GM21447 (cell line): ENCODE measurements at regions not wholly inside any gene's neighbourhood (a gene's known extent, or its start where the extent isn't known, plus 50 kb on each side); places are given as distances from the start of the nearest gene placed in this dataset.
A peak's percentile ranks its signal among the peaks of the same experiment; 100 is the strongest.
"Not testable (repeated sequence)": the region's sequence is repeated elsewhere in the genome, so short reads cannot be mapped to it uniquely, and the experiment has no call there.

Experiments used
- ATAC-seq: cut with Tn5 transposase; IDR thresholded peaks from one replicate; pipeline ENCODE4 v1.9.1; 2021; ENCODE audit not compliant: unreplicated experiment

DNA sequence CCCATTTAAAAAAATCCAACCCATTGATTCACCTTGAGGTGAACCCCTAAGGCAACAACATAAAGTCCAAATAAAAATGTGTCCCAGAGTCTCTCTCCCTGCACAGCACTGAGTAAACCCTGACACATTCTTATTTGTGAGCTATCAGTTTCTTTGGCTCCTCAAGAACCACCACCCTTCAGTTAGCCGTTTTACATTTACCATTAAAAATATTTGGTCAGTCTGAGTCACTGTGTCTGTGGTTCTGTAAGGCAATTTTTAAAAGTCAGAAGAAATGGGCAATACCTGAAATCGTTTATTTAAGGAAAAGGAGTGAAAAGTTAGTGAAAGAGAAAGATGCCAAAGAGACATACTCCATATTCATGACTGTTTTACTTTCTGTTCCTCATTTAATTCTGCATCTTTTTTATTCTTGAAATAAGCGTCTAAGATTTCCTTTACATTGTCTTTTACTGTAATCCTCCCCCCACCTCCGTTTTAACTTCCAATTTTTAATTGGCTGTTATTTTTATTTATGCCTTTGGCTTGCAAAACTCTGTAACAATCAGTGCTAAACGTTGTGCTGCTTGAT lies 91.7 kb upstream of the IVNS1ABP start:
- peak; percentile 29 for ATAC-seq

DNA sequence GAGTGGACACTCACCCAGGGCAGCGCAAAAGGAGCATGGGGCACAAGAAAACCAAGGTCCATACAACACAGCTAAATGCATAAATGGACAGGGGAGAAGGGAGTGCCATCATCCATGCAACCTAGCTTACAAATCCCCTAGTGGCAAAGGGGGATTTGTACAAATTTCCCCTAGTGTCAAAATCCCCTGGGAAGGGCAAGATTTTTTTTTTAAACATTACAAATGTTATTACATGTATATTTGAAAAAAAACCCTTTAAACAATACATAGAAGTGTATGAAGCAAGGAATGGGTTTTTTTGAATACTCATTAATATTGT lies 89.6 kb upstream of the IVNS1ABP start:
- no peak for ATAC-seq

GRCh38 chr1:185406006-185406690 lies 89.1 kb upstream of the IVNS1ABP start:
- ATAC-seq = no peak

DNA sequence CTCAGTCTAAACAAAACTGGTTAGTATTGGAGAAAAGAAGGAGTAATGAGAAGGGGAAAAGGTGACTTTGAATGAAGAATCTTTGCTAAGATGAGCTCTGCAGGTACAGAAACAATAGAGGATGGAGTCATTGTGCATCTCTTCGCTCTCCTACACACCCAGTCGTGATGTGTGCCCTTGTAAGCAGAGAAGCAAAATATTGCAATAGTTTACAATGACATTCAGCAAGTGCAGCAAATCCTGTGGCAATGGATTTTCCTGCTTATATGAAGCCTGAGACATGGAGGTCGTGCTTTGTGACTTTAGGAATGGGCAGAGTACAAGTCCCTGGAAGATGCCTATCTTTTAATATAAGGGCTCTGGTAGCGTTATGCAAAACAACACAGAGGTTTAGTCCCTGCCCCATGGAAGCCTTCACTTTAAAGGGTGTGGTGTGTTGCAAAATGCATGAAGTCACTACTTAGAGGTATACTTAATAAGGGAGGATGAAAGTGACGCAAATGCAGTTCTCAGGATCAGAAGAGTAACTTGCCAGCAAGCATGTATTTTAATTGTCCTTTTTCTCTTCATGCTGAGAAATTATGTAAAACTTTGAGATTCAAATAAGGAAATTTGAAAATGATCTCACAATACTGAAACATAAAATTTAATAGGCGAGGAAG lies 88.0 kb upstream of the IVNS1ABP start:
- ATAC-seq = no peak

DNA sequence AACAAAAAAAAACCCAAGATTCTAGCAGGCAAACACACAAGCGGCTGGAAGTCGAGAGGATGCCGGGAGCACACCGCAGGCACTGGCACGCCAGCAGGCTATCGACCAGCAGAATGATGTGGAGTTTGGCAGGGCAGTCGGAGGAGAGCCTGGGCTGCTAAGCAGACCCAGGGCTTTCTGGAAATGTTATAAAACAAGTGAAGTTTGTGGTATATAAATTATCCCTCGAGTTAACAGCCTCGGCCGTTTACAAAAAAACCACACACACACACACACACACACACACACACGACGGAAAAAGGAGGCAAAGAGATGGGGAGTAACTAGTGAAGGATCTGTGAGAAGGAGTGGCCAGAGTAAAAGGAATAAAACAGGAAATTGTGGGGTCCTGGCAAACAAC lies 87.2 kb upstream of the IVNS1ABP start:
- no peak for ATAC-seq

GRCh38 chr1:185402930-185403329 lies 85.9 kb upstream of the IVNS1ABP start:
- no peak for ATAC-seq

DNA sequence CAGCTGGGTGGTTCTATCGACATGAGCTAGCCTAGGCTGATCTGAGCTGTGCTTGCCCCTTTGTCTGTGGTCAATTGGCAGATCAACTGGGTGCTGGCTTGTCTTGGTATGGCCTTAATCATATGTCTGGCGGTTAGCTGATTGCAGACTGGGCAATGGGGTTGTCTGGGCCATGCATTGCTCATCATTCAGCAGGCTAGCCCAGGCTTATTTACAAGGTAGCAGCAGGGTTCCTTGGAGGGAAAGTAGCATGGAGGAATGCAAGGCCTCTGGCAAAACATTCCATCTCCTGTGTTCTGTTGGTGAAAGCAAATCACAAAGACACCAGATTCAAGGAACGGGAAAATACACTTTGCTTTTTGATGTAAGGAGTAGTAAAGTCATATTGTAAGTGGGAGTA lies 84.0 kb upstream of the IVNS1ABP start:
- ATAC-seq = no peak

DNA sequence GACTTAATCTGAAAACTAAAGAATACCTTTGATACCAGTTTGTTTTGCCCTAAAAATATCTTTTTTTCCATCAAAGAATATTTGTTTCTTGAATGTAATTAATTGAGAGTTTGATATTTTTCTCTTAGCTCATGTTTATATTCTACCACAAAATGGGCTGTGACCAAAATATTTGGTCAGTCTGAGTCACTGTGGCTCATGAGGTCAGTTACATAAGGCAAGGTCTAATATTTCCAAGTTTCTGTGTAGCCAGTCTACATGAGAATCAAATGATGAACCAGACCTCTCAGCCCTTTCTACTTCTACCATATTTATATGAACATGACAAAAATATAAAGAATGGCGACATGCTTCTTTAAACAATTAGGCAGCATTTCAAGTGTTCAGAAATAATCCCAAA lies 83.0 kb upstream of the IVNS1ABP start:
- ATAC-seq = no peak

DNA sequence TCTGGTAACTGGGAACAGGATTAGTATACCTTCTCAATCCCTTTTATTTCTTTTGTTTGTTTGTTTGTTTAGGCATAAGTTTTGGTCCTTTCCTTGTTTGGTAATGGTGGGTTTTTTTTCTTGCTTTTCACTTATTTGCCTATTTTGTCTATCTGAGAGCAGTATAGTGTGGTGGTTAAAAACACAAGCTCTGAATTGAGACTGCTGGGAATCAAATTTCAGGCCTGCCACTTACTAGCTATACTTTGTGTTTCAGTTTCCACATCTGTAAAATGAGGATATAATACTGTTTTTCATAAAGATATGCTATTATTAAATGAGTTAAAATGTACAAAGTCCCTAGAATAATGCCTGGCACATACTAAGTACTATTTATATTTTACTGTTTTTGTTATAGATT lies 81.6 kb upstream of the IVNS1ABP start:
- ATAC-seq = peak; percentile 78

DNA sequence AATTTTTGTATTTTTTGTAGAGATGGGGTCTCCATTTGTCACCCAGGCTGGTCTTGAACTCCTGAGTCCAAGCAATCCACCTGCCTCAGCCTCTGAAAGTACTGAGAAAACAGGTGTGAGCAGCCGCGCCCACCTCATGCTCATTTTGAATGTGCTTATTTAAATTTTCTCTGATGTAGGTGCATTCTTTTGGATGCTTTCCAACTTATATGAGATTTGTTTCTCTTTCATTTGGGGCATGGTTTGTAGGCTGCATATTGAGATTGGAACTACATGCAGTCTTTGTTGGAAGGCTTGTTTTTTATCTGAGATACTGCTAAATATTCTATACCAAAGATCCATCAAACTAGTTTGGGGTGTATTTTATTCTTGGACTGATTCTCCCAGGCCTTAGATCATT lies 81.0 kb upstream of the IVNS1ABP start:
- ATAC-seq = no peak

- no peak for ATAC-seq
Measured at GRCh38 chr1:185397183-185397582, 80.1 kb upstream of the IVNS1ABP start.

DNA sequence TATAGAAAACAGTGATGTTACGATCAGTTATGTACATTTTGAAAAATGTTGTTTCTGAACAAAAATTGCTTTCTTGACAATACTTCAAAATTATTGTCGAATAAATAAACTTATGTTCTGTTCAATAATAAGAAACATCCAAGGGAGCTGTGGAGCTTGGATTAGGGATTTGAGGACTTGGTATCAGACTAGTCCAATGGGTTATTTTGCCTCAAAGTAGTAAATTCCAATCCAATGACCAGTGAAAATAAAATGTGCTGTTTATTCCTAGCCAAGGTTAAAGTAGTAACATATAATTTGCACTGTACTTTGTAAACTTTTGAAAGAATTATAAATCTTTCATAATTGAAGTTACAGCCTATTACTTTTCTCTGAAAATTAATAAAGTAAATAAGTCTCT lies 79.1 kb upstream of the IVNS1ABP start:
- no peak for ATAC-seq

- ATAC-seq = no peak
Measured at GRCh38 chr1:185393815-185394214, 76.8 kb upstream of the IVNS1ABP start.

- ATAC-seq = no peak
Measured at GRCh38 chr1:185393205-185393604, 76.2 kb upstream of the IVNS1ABP start.

DNA sequence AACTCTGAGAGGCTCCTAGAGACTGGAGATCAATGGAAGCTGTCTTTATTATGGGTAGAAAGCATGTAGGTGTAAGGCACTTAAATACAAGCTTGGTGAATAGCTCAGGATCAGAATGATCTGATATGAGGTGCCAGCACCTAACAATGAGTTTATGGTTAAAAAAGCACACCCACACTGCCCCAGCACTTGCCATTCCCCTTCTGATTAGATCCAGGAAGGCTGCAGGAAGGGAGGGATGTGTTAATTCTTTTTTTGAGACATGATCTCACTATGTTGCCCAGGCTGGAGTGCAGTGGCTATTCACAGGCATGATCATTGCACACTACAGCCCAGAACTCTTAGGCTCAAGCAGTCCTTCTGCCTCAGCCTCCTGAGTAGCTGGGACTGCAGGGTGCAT lies 71.8 kb upstream of the IVNS1ABP start:
- ATAC-seq = no peak

DNA sequence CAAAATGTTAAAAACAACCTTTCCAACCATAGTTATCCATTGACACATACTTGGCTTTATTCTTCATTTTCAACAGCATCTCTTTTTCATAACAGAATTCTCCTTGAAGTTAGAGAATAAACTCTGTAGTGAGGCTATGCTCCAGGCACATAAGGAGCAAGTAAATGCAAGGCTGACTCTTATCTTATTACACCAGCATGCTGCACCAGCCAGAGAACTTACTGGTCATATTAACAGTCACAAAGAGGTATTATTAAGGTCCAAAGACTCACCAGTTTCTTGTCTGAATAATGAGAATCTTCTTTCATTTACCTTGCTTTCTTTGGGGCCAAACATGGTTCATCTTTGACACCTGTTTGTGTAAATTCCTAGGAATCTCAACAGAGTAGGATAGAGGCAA lies 71.3 kb upstream of the IVNS1ABP start:
- ATAC-seq = no peak

DNA sequence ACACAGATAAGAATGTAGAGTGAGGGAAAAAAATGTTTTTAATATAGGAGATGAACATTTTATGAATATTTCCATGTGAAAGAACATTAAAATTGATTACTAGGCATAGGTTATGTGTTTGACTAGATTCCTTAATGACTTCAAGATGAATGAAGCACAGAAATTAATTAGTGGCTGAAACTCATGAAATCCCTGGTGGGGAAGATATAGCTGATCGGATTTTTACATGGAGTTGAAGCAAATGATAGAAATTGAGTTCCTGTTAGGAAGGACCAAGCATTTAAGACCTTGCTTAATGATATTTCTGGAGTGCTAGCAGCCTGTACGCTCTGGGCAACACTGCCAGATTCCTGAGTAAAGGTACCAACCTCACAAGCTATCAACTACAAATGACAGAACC lies 68.9 kb upstream of the IVNS1ABP start:
- no peak for ATAC-seq

DNA sequence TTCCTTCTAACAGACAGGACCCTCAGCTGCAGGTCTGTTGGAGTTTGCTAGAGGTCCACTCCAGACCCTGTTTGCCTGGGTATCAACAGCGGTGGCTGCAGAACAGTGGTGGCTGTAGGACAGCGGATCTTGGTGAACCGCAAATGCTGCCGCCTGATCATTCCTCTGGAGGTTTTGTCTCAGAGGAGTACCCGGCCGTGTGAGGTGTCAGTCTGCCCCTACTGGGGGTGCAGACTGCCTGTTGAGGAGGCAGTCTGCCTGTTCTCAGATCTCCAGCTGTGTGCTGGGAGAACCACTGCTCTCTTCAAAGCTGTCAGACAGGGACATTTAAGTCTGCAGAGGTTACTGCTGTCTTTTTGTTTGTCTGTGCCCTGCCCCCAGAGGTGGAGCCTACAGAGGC lies 66.8 kb upstream of the IVNS1ABP start:
- not testable (repeated sequence) for ATAC-seq

DNA sequence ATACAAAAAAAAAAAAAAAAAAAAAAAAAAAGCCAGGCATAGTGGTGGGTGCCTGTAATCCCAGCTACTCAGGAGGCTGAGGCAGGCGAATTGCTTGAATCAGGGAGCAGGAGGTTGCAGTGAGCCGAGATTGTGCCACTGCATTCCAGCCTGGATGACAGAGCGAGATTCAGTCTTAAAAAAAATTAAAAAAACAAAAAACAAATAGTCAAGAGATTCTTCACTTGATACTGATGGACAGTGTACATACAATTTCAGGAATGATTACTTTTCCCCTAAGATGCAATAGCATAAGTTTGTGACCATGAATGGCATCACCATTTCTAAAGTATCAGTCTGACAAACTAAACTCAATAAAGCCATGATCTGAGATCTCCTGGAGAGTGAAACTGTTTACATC lies 60.8 kb upstream of the IVNS1ABP start:
- no peak for ATAC-seq

GRCh38 chr1:185376840-185377635 lies 60.0 kb upstream of the IVNS1ABP start:
- ATAC-seq = no peak

DNA sequence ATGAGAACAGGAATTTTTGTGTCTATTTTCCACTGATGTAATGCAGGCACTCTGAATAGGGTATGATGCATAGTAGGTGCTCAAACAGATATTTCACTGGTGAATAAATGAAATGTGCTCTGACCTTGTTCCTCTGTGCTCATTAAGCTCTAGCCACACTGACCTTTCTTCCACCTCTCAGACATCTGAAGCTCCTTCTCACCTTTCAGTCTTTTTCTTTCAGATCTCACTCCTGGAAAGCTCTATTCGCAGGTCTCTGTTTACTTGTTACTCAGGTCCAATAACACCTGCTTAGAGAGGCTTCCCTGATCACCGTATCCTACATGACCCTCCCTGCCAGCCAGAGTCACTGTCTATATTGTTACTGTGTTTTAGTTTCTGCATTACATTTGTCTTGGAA lies 59.2 kb upstream of the IVNS1ABP start:
- ATAC-seq = no peak

GRCh38 chr1:185375583-185375982 lies 58.5 kb upstream of the IVNS1ABP start:
- no peak for ATAC-seq
